Fibroblast of lung (primary cell): ENCODE measurements at regions not wholly inside any gene's neighbourhood (a gene's known extent, or its start where the extent isn't known, plus 50 kb on each side); places are given as distances from the start of the nearest gene placed in this dataset.
A peak's percentile ranks its signal among the peaks of the same experiment; 100 is the strongest.

Source experiments
- DNase-seq, 2 donors: peaks; one replicate each; pipeline versions ENCODE4 v3.0.0 to v3.0.0-alpha.2; 2010; ENCODE audit warnings: low read depth in 2 of 2
- H2AFZ ChIP-seq: 2 replicates; pipeline ENCODE4 v1.5.1; 2012; ENCODE audit warnings: low read length, control low read depth, inconsistent platforms
- H3K27ac ChIP-seq: 2 replicates; pipeline ENCODE4 v1.5.1; 2011; ENCODE audit warnings: low read length, control low read depth; ENCODE audit not compliant: insufficient read depth
- H3K27me3 ChIP-seq: 2 replicates; pipeline ENCODE4 v1.5.1; 2011; ENCODE audit warnings: mild to moderate bottlenecking, low read length; ENCODE audit not compliant: control insufficient read depth, insufficient read depth
- H3K36me3 ChIP-seq: 2 replicates; pipeline ENCODE4 v1.5.1; 2011; ENCODE audit warnings: low read length; ENCODE audit not compliant: control insufficient read depth, insufficient read depth
- H3K4me1 ChIP-seq: 2 replicates; pipeline ENCODE4 v1.5.1; 2011; ENCODE audit warnings: low read length; ENCODE audit not compliant: control insufficient read depth, insufficient read depth; ENCODE audit errors: extremely low read depth
- H3K4me2 ChIP-seq: 2 replicates; pipeline ENCODE4 v1.5.1; 2011; ENCODE audit warnings: low read length, control low read depth; ENCODE audit not compliant: insufficient read depth; ENCODE audit errors: extremely low read depth
- H3K4me3 ChIP-seq, 4 experiments: fragments of 200-600 bp in 1 of 4; sonication (generic) in 1 of 4; replicated peaks in 1 of 4; 2 replicates each; pipeline ENCODE4 v1.5.1; 2011 to 2016; ENCODE audit warnings: low read length in 4 of 4, low read depth in 3 of 4, mild to moderate bottlenecking in 3 of 4, control low read depth in 2 of 4, inconsistent platforms in 1 of 4, mixed read lengths in 1 of 4; ENCODE audit not compliant: insufficient read depth in 1 of 4; ENCODE audit errors: control extremely low read depth in 1 of 4
- H3K79me2 ChIP-seq: 2 replicates; pipeline ENCODE4 v1.5.1; 2012; ENCODE audit warnings: mild to moderate bottlenecking, low read length, inconsistent platforms; ENCODE audit not compliant: control insufficient read depth, insufficient read depth
- H3K9ac ChIP-seq: 2 replicates; pipeline ENCODE4 v1.5.1; 2011; ENCODE audit warnings: mild to moderate bottlenecking, low read length, control low read depth; ENCODE audit not compliant: insufficient read depth
- H3K9me3 ChIP-seq: 2 replicates; pipeline ENCODE4 v1.5.1; 2012; ENCODE audit warnings: low read depth, low read length; ENCODE audit not compliant: control insufficient read depth, insufficient read depth
- H4K20me1 ChIP-seq: 2 replicates; pipeline ENCODE4 v1.5.1; 2011; ENCODE audit warnings: low read length; ENCODE audit not compliant: control insufficient read depth, insufficient read depth; ENCODE audit errors: extremely low read depth
- CTCF ChIP-seq, 2 donors: IDR thresholded peaks in 1 of 2; conservative IDR thresholded peaks in 1 of 2; 1 replicate in 1 of 2; 2 replicates in 1 of 2; pipeline ENCODE4 v1.5.1; 2011 to 2012; ENCODE audit warnings: low read length in 2 of 2, control low read depth in 1 of 2, inconsistent platforms in 1 of 2, low read depth in 1 of 2, mild to moderate bottlenecking in 1 of 2
- EZH2 ChIP-seq: IDR thresholded peaks from 2 replicates; pipeline ENCODE4 v1.5.1; 2012; ENCODE audit warnings: low read length, control low read depth, mild to moderate bottlenecking; ENCODE audit errors: missing control alignments

GRCh38 chr2:167322795-167323194 is 434.5 kb downstream of the XIRP2 start:
- TF ChIP-seq EZH2: no peak
- no peak for TF ChIP-seq CTCF (conservative IDR thresholded peaks at IDR 0.05 in 1 of 2, IDR thresholded peaks at IDR 0.05 in 1 of 2; ENCODE audit: low read depth in 1 of 2, low read length in 2 of 2)
- Histone ChIP-seq H3K4me3 (no peak overlapping the region), H3K36me3 (no peaks in the 10 kb centered on the region)

DNA sequence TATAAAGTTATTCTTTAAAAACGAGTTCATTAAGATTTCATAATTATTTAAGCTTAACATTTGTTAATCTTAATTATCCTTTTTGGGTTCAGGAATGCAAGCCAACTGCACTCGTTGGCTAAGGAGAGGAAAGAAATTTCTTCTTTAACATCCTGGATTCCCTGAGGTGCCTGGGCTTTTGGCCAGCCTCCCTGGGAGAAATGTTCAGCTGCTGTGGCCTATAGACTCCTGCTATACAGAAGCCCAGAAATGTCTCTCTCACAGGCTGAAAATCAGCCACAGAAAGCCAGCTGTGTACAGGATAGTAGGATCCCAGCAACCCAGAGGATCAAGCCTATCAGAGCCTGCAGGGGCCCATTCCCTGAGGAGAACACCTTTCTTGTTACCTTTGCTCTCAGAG is 430.3 kb downstream of the XIRP2 start:
- Histone ChIP-seq H4K20me1 (no peaks in the 10 kb centered on the region), H3K9me3 (no peaks in the 10 kb centered on the region), H3K4me2 (no peak overlapping the region), H3K79me2 (no peaks in the 10 kb centered on the region), H3K27ac (no peak overlapping the region), H3K36me3 (no peaks in the 10 kb centered on the region), H3K4me1 (no peaks in the 10 kb centered on the region), H3K9ac (no peak overlapping the region), H2AFZ (no peak overlapping the region), H3K4me3 (no peak overlapping the region), H3K27me3 (no peaks in the 10 kb centered on the region)
- no peak for DNase-seq
- no peak for TF ChIP-seq CTCF (conservative IDR thresholded peaks at IDR 0.05 in 1 of 2, IDR thresholded peaks at IDR 0.05 in 1 of 2; ENCODE audit: low read depth in 1 of 2, low read length in 2 of 2)
- no peak for TF ChIP-seq EZH2

More at GRCh38 chr2:167322795-167323194, 434.5 kb downstream of the XIRP2 start:
- H3K27ac ChIP-seq: no peak overlapping the region
- DNase-seq: no peak
- H4K20me1 ChIP-seq: no peaks in the 10 kb centered on the region
- H3K27me3 ChIP-seq: no peaks in the 10 kb centered on the region
- no peaks in the 10 kb centered on the region for H3K4me1 ChIP-seq
- H2AFZ ChIP-seq: no peak overlapping the region
- H3K9me3 ChIP-seq: no peaks in the 10 kb centered on the region
- no peak overlapping the region for H3K9ac ChIP-seq
- no peaks in the 10 kb centered on the region for H3K79me2 ChIP-seq
- no peak overlapping the region for H3K4me2 ChIP-seq

GRCh38 chr2:167310442-167310841 is 422.2 kb downstream of the XIRP2 start:
- DNase-seq: peak in 1 of 2 donors; percentile 17
- Histone ChIP-seq H3K27ac (no peak overlapping the region), H2AFZ (no peak overlapping the region), H3K9me3 (no peaks in the 10 kb centered on the region), H3K36me3 (no peaks in the 10 kb centered on the region), H3K79me2 (no peaks in the 10 kb centered on the region), H3K9ac (no peak overlapping the region), H3K4me2 (no peak overlapping the region), H3K4me1 (no peaks in the 10 kb centered on the region), H3K4me3 (no peak overlapping the region), H4K20me1 (no peaks in the 10 kb centered on the region), H3K27me3 (no peaks in the 10 kb centered on the region)
- TF ChIP-seq EZH2 (no peak), CTCF (conservative IDR thresholded peaks at IDR 0.05 in 1 of 2, IDR thresholded peaks at IDR 0.05 in 1 of 2; ENCODE audit: low read depth in 1 of 2, low read length in 2 of 2) (no peak)
